ENCODE measurements at regions not wholly inside any gene's neighbourhood (a gene's known extent, or its start where the extent isn't known, plus 50 kb on each side); places are given as distances from the start of the nearest gene placed in this dataset.
"Not testable (repeated sequence)": the region's sequence is repeated elsewhere in the genome, so short reads cannot be mapped to it uniquely, and the experiment has no call there.

- DNase-seq = peak in 1 of 5 donors; percentile 49
Observed at GRCh38 chr1:817071-817599, 106.6 kb upstream of the SAMD11 start.

GRCh38 chr1:817658-818617, 105.8 kb upstream of the SAMD11 start:
- DNase-seq = not testable (repeated sequence)

GRCh38 chr1:818618-819291, 105.0 kb upstream of the SAMD11 start:
- no peak for DNase-seq

- no peak for DNase-seq
Observed at GRCh38 chr1:820962-821361, 102.8 kb upstream of the SAMD11 start.

GRCh38 chr1:826808-827207, 96.9 kb upstream of the SAMD11 start:
- DNase-seq = peak in 1 of 5 donors; percentile 38

- peak; percentile 91 to 98 (median 92) for DNase-seq
Observed at GRCh38 chr1:827211-828063, 96.3 kb upstream of the SAMD11 start.

- not testable (repeated sequence) for DNase-seq
Observed at GRCh38 chr1:829324-829723, 94.4 kb upstream of the SAMD11 start.

GRCh38 chr1:829932-830331, 93.8 kb upstream of the SAMD11 start:
- not testable (repeated sequence) for DNase-seq

- DNase-seq = not testable (repeated sequence)
Observed at GRCh38 chr1:830750-831149, 93.0 kb upstream of the SAMD11 start.

- DNase-seq = no peak
Observed at GRCh38 chr1:831522-831921, 92.2 kb upstream of the SAMD11 start.

- DNase-seq = no peak
Observed at GRCh38 chr1:832136-832535, 91.6 kb upstream of the SAMD11 start.

- DNase-seq = not testable (repeated sequence)
Observed at GRCh38 chr1:833226-833625, 90.5 kb upstream of the SAMD11 start.

GRCh38 chr1:835509-835908, 88.2 kb upstream of the SAMD11 start:
- DNase-seq = not testable (repeated sequence)

- not testable (repeated sequence) for DNase-seq
Observed at GRCh38 chr1:837601-838000, 86.1 kb upstream of the SAMD11 start.

GRCh38 chr1:838291-838690, 85.4 kb upstream of the SAMD11 start:
- not testable (repeated sequence) for DNase-seq

- not testable (repeated sequence) for DNase-seq
Observed at GRCh38 chr1:840592-840991, 83.1 kb upstream of the SAMD11 start.

GRCh38 chr1:841671-842425, 81.9 kb upstream of the SAMD11 start:
- not testable (repeated sequence) for DNase-seq

GRCh38 chr1:842799-843198, 80.9 kb upstream of the SAMD11 start:
- DNase-seq = not testable (repeated sequence)

GRCh38 chr1:843946-844345, 79.8 kb upstream of the SAMD11 start:
- DNase-seq = not testable (repeated sequence)

- peak in 1 of 5 donors; percentile 68 for DNase-seq
Observed at GRCh38 chr1:844472-845026, 79.2 kb upstream of the SAMD11 start.

GRCh38 chr1:845641-846040, 78.1 kb upstream of the SAMD11 start:
- DNase-seq = not testable (repeated sequence)

All from T-helper 1 cell (primary cell).